Heart left ventricle (tissue), 13 donors: ENCODE measurements at regions not wholly inside any gene's neighbourhood (a gene's known extent, or its start where the extent isn't known, plus 50 kb on each side); places are given as distances from the start of the nearest gene placed in this dataset.

Experiments
- POLR2A ChIP-seq, 2 donors: fragments of 450-650 bp; IDR thresholded peaks; one replicate each; pipeline ENCODE4 v1.6.1; 2017; ENCODE audit warnings: antibody characterized with exemption in 2 of 2, mild to moderate bottlenecking in 2 of 2, moderate library complexity in 2 of 2
- TF ChIP-seq, protein P1 (sequence below), 12 donors: fragments of 200-600 bp; sonication (generic) in 4 of 12; IDR thresholded peaks; one replicate each; pipeline versions ENCODE4 v1.5.0 to v1.8.0; 2018 to 2022; ENCODE audit warnings: antibody characterized with exemption in 12 of 12, mild to moderate bottlenecking in 5 of 12
- donor health status: ischemic (EF 13 %, LVEDD 7.1; RV severe dilation, severe dysfunction).
- donor health status: DM: no; HTN: yes; CAD: no.
- donor health status: DM: no; HTN: no; CAD: no.
- donor health status: ischemic (EF 25% LVEDD 6.9; RV normal size, moderate dysfunction).
- donor health status: ischemic (EF 25% LVEDD 5.7; RV mildly dilated, moderate dysfunction).
- donor health status: ischemic (EF 35%, LVEDD 5.7; RV mildly dilated, moderate dysfunction).
- donor health status: nonischemic (EF 11% LVEDD 7.7; RV severe dilation, severe dysfunction).
- donor health status: DM: yes; HTN: yes; CAD: no.
- donor health status: PGD.
- donor health status: ischemic (EF 29% LVEDD 5.4; RV normal size, mild dysfunction).
- donor health status: nonischemic (EF 23%, LVEDD 6.1; RV moderate dilation, normal function).

DNA sequence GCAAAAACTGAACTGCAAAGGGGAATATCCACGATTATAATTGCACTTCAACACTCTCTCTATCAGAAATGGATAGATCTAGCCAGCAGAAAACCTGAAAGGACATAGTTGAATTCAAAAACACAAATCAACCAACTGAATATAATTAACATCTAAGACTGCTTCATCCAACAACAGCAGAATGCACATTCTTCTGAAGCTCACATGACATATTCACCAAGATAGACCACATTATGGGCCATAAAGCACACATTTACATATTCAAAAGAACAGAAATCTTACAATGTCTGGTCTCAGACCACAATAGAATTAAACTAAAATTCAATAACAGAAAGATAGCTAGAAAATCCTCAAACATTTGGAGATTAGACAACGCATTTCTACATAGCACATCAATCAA is 118.3 kb downstream of the FBXO4 start:
- TF ChIP-seq, protein P1, sequence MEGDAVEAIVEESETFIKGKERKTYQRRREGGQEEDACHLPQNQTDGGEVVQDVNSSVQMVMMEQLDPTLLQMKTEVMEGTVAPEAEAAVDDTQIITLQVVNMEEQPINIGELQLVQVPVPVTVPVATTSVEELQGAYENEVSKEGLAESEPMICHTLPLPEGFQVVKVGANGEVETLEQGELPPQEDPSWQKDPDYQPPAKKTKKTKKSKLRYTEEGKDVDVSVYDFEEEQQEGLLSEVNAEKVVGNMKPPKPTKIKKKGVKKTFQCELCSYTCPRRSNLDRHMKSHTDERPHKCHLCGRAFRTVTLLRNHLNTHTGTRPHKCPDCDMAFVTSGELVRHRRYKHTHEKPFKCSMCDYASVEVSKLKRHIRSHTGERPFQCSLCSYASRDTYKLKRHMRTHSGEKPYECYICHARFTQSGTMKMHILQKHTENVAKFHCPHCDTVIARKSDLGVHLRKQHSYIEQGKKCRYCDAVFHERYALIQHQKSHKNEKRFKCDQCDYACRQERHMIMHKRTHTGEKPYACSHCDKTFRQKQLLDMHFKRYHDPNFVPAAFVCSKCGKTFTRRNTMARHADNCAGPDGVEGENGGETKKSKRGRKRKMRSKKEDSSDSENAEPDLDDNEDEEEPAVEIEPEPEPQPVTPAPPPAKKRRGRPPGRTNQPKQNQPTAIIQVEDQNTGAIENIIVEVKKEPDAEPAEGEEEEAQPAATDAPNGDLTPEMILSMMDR (IDR thresholded peaks at IDR 0.05), result no peak
- TF ChIP-seq POLR2A (IDR thresholded peaks at IDR 0.05), result no peak
